Stimulated activated CD8-positive, alpha-beta memory T cell treated with anti-CD3 and anti-CD28 coated beads, Interleukin-15, amount 100 ng/mL, for 24 hours (primary cell): ENCODE measurements at regions not wholly inside any gene's neighbourhood (a gene's known extent, or its start where the extent isn't known, plus 50 kb on each side); places are given as distances from the start of the nearest gene placed in this dataset.

Experiments
- DNase-seq: peaks from one replicate; pipeline ENCODE4 v3.0.0-alpha.2; 2020; ENCODE audit warnings: low read depth

DNA sequence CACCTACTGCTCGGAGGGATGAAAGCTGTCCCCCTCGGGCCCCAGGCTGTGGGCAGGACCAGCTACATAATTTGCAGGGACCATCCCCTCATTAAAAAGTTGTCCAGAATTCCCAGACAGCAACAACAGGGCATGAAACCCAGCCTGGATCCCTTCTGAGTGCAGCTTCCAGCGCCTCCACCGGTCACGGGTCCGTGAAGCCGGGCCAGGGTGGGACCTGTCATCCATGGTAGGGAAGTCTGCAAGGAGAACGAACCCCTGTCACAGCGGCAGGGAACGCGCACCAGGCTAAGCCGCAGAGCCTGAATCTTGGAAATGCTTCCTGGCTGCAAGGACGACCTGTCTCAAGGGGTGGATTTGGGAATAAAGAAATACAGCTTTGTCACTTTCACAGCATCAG, 214.2 kb downstream of the RBFOX3 start:
- DNase-seq: no peak

DNA sequence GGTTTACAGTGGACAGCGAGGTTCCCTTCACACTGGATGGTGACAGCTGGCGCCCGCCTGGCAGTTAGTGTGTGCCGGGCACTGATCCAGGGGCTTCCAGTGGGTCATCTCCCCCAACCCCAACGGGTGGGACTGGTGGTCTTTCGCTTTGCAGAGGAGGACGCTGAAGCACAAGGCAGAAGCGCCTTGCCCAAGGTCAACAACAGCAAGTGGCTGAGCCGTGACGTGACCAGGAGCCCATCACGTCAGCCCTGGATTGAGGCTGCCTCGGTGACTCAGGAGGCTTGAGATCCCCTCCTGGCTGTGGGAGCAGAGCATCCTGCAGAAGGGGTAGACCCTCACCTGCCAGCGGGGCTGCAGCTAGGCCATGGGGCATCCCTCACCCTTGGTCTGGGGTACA, 215.3 kb downstream of the RBFOX3 start:
- DNase-seq: no peak

DNA sequence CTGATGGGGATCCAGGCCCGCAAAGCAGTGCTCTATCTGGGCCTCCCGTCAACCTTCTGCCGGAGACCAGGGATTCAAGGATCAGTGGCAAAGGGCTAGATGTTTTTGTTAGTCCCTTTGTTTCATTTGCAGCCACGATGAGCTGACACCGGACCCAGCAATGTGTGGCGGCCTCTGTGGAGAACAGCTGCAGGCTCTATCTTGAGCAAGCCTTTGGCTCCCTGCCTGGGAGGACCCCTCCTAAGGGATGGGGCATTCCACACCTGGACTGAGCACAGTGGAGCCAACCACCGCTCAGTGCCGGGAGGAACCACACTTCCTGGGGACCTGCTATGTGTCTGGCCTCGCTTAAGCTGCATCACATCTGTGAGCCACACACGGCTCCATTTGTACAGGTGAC, 215.8 kb downstream of the RBFOX3 start:
- no peak for DNase-seq

DNA sequence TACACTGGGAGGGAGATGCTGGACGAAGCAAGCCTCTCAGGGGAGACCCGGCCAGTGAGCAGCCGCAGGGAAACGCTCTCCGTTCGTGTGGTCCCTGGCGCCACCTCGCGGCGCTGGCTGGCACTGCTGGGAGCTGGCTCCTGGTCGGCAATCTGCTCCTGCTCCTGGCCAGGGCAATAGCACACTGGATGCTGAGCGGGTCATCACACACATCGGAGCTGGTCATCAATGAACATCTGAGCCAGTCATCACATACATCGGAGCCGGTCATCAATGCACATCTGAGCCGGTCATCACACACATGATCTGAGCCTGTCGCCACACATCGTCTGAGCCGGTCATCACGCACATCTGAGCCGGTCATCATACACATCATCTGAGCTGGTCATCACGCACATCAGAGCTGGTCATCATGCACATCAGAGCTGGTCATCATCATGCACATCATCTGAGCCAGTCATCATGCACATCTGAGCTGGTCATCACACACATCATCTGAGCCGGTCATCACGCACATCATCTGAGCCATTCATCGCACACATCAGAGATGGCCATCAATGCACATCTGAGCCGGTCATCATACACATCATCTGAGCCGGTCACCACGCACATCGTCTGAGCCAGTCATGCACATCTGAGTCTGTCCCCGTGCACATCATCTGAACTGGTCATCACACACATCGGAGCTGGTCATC, 217.3 kb downstream of the RBFOX3 start:
- peak; percentile 59 for DNase-seq

DNA sequence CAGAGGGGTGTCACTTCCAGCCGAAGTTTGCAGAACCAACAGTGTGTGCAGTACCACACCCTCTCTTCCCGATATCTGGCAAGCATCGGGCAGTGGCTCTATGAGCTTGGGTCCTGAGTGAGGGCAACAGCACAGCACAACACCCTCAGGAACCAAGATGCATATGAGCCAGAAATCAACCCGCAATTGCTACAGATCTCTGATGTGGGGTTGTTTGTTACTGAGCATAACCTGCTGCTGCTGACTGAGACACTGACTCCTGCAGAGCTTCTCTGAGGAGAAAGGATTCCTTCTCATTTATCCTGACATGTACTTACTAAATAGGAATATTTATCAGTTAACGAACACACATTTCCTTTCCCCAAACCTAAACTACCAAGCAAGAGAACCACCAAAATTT, 218.3 kb downstream of the RBFOX3 start:
- DNase-seq: no peak

DNA sequence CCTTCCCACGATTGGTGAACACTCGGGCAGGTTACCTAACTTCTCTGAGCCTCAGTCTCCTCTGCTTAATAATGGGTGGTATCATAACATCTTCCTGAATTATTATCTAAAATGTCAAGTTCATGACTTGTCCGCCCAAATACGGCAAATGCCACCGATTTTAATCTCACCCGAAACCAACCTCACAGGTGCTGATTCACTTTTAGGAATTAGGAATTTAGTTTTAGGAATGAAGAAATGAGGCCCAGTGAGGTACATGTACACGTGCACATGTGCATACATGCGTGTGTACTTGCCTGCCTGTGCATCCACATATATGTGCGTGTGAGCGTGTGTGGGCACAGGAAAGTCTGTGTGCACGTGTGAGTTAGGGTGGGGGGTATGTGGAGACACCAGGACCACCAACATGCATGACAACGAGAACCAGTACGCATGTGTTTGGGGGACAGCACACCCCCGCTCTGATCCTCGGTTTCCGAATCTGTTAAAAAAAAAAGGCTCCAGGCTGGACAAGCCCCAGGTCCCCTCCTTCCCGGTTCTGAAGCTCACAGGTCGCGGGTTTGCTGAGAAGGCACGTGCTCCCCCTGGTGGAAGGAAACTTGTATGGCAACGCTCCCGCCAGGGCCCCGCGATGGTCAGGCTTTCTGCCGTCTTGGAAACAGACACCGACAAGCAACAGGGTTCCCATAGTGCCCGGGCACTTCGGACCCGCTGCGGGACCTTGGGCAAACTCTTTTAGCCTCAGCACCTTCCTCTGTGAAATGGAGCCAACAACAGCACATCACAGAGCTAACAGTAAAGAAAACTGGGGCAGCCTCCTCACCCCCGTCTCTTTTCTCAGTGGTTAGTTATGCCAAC, 219.2 kb downstream of the RBFOX3 start:
- peak; percentile 38 for DNase-seq

DNA sequence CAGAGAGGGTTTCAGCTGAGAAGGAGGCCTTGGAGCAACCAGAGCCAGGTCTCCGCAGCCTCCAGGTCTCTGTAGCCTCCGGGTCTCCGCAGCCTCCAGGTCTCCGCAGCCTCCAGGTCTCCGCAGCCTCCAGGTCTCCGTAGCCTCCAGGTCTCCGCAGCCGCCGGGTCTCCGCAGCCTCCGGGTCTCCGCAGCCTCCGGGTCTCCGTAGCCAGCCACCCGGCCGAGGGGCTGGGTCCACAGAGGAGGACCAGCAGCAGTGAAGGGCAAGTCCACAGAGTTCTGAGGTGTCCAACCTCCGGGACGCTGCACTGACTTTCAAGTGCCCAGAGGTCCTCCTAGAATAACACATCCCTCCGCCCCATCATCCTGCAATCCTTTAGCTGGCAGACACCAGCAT, 221.0 kb downstream of the RBFOX3 start:
- DNase-seq: no peak

DNA sequence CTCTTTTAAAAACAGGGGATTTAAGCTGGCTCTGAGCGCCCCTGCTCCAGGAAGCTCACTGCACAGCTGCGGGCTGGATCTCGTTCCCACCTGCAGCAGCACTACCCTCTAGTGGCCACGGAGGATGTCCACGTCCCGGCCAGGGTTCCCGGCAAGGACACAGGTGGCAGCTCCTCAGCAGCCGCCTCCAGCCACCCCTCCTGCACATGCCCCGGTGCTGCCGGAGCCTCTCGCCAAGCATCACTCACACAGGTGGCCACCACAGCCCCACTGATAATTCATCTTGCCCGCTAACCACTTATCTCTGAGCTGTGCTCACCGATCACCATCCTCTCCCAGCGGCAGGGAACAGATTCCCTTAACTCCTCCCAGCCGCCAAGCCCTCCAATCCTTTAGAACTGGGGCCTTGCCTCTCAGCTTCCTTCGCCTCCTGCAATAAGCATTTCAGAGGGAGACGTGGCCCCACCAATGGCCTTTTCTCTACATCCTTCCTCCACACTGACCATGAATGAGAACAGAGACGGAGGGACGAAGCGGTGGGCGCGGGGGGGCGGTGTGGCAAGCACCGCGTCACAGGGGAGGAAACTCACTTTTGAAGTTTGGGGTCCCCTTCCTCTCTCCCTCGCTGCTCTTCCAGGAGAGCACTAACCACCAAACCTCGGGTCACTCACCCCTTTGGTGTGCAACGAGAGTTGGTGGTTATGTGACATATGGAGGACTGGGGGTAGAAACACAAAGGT, 222.1 kb downstream of the RBFOX3 start:
- DNase-seq: no peak

DNA sequence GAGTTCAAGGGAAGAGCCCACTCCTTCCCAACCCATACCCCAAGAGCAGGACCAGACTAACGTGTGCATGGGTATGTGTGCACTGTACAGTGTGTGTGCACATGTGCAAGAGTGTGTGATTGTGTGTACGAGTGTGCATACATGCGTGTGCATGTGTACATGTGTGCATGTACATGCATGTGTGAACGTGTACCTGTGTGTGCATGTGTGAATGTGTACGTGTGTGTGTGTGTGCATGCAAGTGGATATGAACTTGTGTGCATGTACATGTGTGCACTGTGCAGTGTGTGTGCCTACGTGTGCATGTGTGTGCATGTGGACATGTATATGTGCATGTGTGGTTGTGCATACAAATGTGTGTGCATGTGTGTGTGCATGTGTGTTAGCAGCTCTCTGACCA, 223.1 kb downstream of the RBFOX3 start:
- DNase-seq: no peak

DNA sequence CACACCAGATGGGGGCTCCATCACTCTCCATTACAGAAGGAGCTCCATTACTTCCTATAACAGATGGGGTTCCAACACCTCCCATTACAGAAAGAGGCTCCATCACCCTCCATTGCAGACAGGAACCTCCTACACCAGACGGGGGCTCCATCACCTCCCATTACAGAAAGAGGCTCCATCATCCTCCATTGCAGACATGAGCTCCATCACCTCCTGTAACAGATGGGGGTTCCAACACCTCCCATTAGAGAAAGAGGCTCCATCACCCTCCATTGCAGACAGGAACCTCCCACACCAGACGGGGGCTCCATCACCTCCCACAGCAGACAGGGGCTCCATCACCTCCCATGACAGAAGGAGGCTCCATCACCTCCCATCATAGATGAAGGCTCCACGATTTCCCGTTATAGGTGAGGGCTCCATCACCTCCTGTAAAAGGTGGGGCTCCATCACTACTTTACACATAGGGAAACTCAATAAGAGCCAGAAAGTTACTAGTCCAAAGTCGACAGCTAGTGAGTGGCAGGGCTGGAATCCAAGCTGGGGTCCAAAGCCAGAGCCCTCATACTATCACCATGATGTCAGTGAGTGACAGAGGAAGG, 224.8 kb downstream of the RBFOX3 start:
- DNase-seq: no peak

DNA sequence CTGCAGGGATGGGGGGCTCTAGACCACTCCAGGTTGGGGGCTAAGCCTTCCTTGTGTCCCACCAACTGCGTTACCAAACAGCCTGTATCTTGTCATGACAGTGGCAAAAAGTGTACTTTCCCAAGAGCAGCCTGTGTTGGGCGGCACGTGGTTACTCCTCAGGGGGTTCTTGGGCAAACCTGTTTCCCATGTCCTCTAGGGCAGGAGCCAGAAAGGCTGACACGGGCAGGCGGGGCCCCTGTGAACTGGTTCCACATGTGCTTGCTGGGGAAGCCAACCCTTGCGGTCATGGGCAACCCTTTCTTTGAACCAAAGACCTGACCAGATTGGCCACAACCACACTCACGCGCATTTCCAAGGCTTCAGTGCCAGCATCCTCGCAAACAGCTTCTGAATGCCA, 228.5 kb downstream of the RBFOX3 start:
- DNase-seq: no peak

DNA sequence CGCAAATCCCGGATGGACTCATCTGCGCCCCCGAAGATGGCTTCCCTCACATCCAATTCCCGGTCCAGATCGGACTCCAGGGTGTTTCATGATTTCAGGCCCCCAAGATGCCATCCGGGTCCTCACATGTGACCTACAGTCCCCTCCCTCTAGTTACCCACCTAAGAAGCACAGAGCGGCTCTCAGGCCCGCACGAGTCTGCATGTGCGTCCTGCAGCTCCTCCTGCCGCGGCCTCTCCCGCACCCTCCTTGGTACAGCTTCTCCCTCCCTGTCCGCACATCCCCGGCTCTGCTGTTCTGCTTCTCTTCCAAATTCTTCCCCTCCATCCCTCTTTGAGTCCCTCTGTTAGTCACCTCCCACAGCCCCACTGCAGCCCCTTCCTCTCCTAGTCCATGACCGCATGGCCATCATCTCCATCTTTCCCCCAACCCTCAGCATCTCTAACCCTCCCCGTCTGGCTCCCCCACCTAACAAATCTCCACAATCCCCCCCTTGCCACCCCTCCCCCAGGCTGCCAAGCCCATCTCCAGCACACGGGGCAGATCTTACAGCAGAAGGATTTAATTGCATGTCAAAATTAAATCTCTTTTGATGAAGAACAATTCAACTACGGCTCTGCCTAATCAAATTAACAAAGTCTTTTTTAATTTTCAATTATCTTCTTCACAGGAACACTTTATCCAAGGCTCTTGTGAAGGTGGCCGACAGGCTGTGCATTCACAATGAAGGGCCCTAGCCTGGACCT, 231.0 kb downstream of the RBFOX3 start:
- DNase-seq: no peak

DNA sequence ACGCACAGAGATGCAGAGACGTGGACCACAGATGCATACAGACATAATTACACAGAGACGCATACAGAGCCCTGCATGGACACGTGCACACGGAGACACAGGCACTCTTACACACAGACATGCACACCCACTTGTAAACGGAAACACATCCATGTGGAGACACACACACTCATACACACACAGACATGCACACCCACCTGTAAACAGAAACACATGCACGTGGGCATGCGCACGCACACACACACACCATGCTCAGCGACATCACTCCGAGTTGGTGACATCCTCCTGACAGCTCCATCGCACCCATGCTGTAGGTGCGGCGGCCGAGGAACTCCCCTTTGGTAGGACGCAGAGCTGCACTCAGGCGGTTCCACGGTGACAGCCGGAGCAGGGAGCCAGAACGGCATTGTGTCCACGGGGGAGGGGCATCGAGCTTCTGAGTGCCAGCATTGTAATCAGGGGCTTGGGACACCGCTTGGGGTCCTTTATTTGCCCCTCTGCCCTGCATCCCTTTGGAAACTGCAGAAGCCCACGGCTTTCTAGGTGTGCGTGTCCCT, 233.5 kb downstream of the RBFOX3 start:
- no peak for DNase-seq

DNA sequence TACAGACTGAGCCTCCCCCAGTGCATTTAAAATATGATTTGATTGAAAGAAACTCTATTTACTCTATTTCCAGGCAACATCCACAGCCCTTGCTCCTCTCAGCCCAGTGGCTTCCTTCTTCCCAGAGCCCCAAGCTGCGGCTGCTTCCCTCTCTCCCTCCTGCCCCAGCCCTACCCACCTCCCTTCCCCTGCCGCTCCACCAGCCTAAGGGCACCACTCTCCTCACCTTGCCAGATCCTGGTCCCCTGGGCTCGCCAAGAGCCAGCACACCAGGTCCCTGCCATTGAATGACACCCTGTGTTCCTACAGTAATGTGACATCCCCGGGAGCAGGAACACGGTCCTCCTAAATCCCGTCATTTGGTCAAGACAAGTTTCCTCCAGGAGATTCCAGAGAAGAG, 236.0 kb downstream of the RBFOX3 start:
- no peak for DNase-seq

DNA sequence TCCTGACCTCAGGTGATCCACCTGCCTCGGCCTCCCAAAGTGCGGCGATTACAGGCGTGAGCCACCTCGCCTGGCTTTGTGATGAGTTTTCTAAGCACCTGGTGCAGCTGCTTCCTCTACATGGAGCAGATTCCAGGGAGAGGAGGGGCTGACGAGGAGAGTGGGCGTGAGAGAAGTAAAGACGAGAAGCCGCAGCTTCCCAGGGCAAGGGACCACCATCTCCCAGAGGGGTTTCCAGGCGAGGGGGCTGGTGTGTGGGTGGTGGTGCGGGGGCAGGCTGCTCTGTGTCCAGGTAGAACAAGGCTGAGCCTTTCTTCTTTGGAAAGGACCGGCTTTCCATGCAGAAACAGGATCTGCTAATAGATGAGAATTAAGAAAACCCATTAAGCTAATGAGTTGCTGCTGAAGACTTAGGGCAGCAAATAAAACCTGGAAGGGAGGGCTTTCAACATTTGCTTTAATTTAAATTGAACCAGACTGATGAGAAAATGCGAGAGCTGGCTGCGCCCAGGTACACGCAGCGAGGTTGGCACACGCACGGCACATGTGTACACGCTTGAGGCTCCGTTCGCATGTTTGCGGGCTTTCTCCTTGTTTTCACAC, 236.7 kb downstream of the RBFOX3 start:
- no peak for DNase-seq

DNA sequence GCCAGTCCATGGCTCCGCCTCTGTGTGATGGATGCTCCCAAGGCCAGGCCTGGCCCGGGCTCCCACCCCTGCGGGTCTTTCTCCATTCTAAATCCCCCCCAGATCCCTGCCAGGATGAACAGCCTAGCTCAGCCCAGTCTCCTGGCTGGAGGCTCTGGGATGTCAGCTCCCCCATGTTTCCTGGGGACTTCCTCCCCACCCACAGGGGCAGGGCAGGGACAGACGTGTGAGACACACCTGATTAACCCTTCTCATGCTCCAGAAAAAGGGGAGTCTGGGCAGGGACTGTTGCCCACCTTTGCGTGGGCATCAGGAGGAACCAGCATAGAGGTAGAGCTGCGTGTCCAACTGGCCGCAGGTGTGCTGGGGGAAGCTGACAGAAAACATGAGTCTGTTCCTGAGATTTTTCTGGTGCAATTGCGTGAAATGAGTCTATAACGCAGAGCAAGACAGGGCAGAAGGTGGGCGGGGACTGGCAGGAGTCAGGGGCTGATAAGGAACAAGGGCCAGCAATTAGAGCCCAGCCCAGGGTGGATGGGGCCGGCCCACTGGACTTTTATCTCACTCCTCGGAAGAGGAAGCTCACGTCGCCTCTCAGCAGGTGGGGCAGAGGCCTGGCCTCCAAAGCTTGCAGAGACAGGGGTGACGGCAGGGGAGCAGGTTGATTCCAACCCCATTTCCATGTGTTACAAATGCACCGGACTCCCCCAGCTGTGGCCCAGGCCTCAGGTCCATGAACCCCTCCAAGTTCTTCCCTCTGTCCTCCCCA, 238.2 kb downstream of the RBFOX3 start:
- DNase-seq: no peak

DNA sequence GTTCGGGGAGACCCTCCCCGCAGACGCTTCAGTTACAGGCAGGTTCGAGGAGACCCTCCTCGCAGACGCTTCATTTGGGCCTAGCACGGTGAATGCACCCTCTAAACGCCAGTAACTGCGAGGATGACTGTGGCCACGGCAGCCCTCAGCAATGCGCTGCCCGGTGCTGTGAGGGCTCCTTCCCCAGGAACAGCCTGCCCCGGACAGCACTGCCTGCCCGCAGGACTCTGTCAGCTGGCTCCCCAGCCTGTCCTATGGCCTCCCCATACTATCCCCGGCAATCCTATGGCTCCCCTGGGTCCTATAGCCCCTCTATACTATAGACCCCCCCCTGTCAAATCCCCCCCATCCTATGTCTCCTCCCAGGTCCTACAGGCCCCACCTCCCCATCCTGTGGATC, 238.9 kb downstream of the RBFOX3 start:
- no peak for DNase-seq

DNA sequence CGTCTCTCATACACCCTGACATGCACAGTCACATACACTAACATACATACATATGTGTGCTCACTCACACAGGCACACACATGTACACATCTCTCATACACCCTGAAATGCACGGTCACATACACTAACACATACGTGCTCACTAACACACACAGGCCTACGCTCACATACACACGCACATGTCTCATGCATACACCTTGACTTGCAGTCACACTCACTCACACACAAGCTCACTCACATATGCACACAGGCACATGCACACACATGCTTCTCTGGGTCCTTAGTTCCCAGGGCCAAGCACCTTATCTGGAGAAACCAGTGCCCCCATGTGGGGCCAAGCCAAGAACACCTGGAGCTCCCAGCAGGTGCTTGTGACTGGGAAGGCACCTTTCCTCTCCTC, 240.3 kb downstream of the RBFOX3 start:
- DNase-seq: no peak

DNA sequence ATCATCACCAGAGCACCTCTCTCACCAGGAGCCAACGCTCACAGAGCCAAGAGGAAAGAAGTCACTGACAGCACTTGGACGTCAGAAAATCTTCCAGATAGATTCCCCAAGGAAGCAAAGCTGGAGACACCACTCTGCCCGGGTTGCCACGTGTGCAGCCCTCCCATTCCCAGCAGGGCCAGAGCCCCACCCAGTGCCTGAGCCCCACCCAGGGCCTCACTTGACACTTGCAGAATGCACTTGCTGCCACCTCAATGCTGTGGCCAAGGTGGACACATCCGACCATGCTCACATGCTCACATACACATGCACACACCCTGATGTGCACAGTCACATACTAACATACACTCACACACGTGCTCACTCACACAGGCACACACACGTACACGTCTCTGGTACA, 240.7 kb downstream of the RBFOX3 start:
- DNase-seq: no peak

DNA sequence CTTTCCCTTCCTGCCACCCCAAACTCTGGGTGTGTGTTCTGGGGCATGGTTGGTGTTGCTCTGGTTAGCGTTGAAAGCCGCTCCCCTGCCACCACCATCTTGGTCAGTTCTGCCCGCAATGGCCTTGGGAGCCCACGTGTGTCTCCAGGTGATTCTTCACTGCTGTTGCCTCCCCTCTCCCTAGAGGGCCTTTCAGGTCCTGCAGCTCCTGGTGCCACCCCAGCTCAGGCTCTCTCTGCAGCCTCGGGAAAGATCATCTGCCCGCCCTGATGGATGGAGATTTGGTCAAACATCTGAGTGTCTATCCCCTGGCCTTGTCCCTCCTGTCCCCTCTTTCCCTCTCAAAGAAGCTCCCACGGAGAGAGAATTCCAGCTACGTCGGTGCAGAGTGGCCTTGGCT, 241.3 kb downstream of the RBFOX3 start:
- DNase-seq: no peak
